ENCODE measurements at regions not wholly inside any gene's neighbourhood (a gene's known extent, or its start where the extent isn't known, plus 50 kb on each side); places are given as distances from the start of the nearest gene placed in this dataset.

GRCh38 chr16:51085271-51085670 is 65.8 kb downstream of the SALL1 start:
- Histone ChIP-seq H3K4me2 (ENCODE audit: low read length) (no peak overlapping the region), H3K36me3 (ENCODE audit: low read depth, low read length) (no peaks in the 10 kb centered on the region), H3F3A (ENCODE audit: low read length, unreplicated experiment) (no peaks in the 10 kb centered on the region), H3K9me2 (replicated peaks; ENCODE audit: low read length) (no peaks in the 10 kb centered on the region), H3K4me1 (ENCODE audit: insufficient read depth, low read length) (no peaks in the 10 kb centered on the region), H3K9ac (ENCODE audit: low read length) (no peak overlapping the region), H3K27ac (ENCODE audit: low read length) (no peak overlapping the region), H3K27me3 (ENCODE audit: low read length) (no peaks in the 10 kb centered on the region), H4K20me1 (ENCODE audit: low read length) (no peaks in the 10 kb centered on the region), H2AFZ (ENCODE audit: low read length) (no peak overlapping the region), H3K4me3 (ENCODE audit: low read length) (no peak overlapping the region), H3K9me3 (ENCODE audit: low read length) (no peaks in the 10 kb centered on the region), H3K79me2 (ENCODE audit: low read length) (no peaks in the 10 kb centered on the region)
- BruUV-seq (replicated peaks), result no TSS peak
- DNase-seq, result no peak
- CTCF ChIA-PET, result no interaction called here
- ATAC-seq, result no peak
- TF ChIP-seq EZH2 (IDR thresholded peaks at IDR 0.05; ENCODE audit: low read length, unreplicated experiment) (no peak), EZH2phosphoT487 (IDR thresholded peaks at IDR 0.05; ENCODE audit: borderline replicate concordance, low read length) (no peak), CTCF (conservative IDR thresholded peaks at IDR 0.05; ENCODE audit: low read depth, low read length) (no peak)
- POLR2A ChIA-PET (ENCODE audit: unreplicated experiment), result no interaction called here
- intact Hi-C loops (cut with micrococcal nuclease), result no loop called here

GRCh38 chr16:51084074-51084928 is 66.8 kb downstream of the SALL1 start:
- Histone ChIP-seq H3K4me2 (ENCODE audit: low read length) (no peak overlapping the region), H3K36me3 (ENCODE audit: low read depth, low read length) (no peaks in the 10 kb centered on the region), H3K4me3 (ENCODE audit: low read length) (no peak overlapping the region), H3K9ac (ENCODE audit: low read length) (no peak overlapping the region), H3F3A (ENCODE audit: low read length, unreplicated experiment) (no peaks in the 10 kb centered on the region), H3K27ac (ENCODE audit: low read length) (no peak overlapping the region), H3K9me2 (replicated peaks; ENCODE audit: low read length) (no peaks in the 10 kb centered on the region), H3K27me3 (ENCODE audit: low read length) (no peaks in the 10 kb centered on the region), H4K20me1 (ENCODE audit: low read length) (no peaks in the 10 kb centered on the region), H3K4me1 (ENCODE audit: insufficient read depth, low read length) (no peaks in the 10 kb centered on the region), H2AFZ (ENCODE audit: low read length) (no peak overlapping the region), H3K9me3 (ENCODE audit: low read length) (no peaks in the 10 kb centered on the region), H3K79me2 (ENCODE audit: low read length) (no peaks in the 10 kb centered on the region)
- DNase-seq, result no peak
- ChIA-PET POLR2A (ENCODE audit: unreplicated experiment) (no interaction called here), CTCF (no interaction called here)
- intact Hi-C loops (cut with micrococcal nuclease), result no loop called here
- no peak for ATAC-seq
- no TSS peak for BruUV-seq (replicated peaks)
- no peak for TF ChIP-seq EZH2 (IDR thresholded peaks at IDR 0.05; ENCODE audit: low read length, unreplicated experiment)
- TF ChIP-seq CTCF (conservative IDR thresholded peaks at IDR 0.05; ENCODE audit: low read depth, low read length), result no peak

- H3K4me2 ChIP-seq (ENCODE audit: low read length), result no peak overlapping the region
- H3K4me1 ChIP-seq (ENCODE audit: insufficient read depth, low read length), result no peaks in the 10 kb centered on the region
- no peak overlapping the region for H3K9ac ChIP-seq (ENCODE audit: low read length)
- no peak overlapping the region for H3K4me3 ChIP-seq (ENCODE audit: low read length)
- intact Hi-C loops (cut with micrococcal nuclease), result no loop called here
- TF ChIP-seq EZH2phosphoT487 (IDR thresholded peaks at IDR 0.05; ENCODE audit: borderline replicate concordance, low read length), result no peak
- CTCF ChIA-PET, result no interaction called here
- no peaks in the 10 kb centered on the region for H3K27me3 ChIP-seq (ENCODE audit: low read length)
- BruUV-seq (replicated peaks), result no TSS peak
- no peak for ATAC-seq
- POLR2A ChIA-PET (ENCODE audit: unreplicated experiment), result no interaction called here
- no peaks in the 10 kb centered on the region for H3K9me3 ChIP-seq (ENCODE audit: low read length)
- H4K20me1 ChIP-seq (ENCODE audit: low read length), result no peaks in the 10 kb centered on the region
- no peak overlapping the region for H3K27ac ChIP-seq (ENCODE audit: low read length)
- no peaks in the 10 kb centered on the region for H3K36me3 ChIP-seq (ENCODE audit: low read depth, low read length)
- no peaks in the 10 kb centered on the region for H3F3A ChIP-seq (ENCODE audit: low read length, unreplicated experiment)
- no peak overlapping the region for H2AFZ ChIP-seq (ENCODE audit: low read length)
- no peaks in the 10 kb centered on the region for H3K9me2 ChIP-seq (replicated peaks; ENCODE audit: low read length)
- no peak for DNase-seq
- no peaks in the 10 kb centered on the region for H3K79me2 ChIP-seq (ENCODE audit: low read length)
Observed at GRCh38 chr16:51072591-51072990, 78.5 kb downstream of the SALL1 start.

All from PC-3 (cell line).